Neural progenitor cell (in vitro differentiated cells): ENCODE measurements at regions not wholly inside any gene's neighbourhood (a gene's known extent, or its start where the extent isn't known, plus 50 kb on each side); places are given as distances from the start of the nearest gene placed in this dataset.

Experiments
- CTCF ChIP-seq: fragments of 200-600 bp; sonication (generic); IDR thresholded peaks from 2 replicates; pipeline ENCODE4 v1.5.1; 2017; ENCODE audit warnings: antibody characterized with exemption, mild to moderate bottlenecking
- EZH2 ChIP-seq: fragments of 200-600 bp; sonication (generic); IDR thresholded peaks from 2 replicates; pipeline ENCODE4 v1.6.1; 2017; ENCODE audit warnings: antibody characterized with exemption, mild to moderate bottlenecking, moderate library complexity

GRCh38 chr5:172509405-172509781 lies 55.1 kb upstream of the SH3PXD2B start:
- TF ChIP-seq CTCF (no peak), EZH2 (no peak)
